GM19239 (cell line): ENCODE measurements at regions not wholly inside any gene's neighbourhood (a gene's known extent, or its start where the extent isn't known, plus 50 kb on each side); places are given as distances from the start of the nearest gene placed in this dataset.
"Not testable (repeated sequence)": the region's sequence is repeated elsewhere in the genome, so short reads cannot be mapped to it uniquely, and the experiment has no call there.

Source experiments
- DNase-seq: peaks from one replicate; pipeline ENCODE4 v3.0.0; 2011; ENCODE audit warnings: low spot score; ENCODE audit not compliant: insufficient read length
- FAIRE-seq: peaks from 2 replicates; lab custom pipeline; 2011; peaks lifted over from hg19 to GRCh38; lab: Jason Lieb, UNC

DNA sequence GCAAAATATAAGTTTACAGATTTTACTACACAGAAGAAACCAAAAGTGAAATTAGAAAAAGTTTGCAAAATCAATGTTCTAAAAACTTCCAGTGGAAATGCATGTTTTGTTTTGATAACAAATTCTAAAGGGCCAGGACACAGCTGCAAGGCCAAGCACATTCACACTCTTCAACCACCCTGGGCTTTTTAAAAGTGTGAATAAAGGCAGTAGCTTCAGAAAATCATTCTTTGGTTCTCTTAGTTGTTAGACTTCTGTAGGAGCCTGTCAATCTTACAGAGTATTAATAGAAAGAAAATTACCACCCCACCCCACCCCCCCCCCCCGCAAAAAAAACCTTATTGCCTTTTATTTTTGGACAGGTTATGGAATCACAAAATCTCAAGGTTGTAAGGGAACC is 105.2 kb upstream of the EGLN3 start:
- DNase-seq (no peak), FAIRE-seq (peak; percentile 44)

DNA sequence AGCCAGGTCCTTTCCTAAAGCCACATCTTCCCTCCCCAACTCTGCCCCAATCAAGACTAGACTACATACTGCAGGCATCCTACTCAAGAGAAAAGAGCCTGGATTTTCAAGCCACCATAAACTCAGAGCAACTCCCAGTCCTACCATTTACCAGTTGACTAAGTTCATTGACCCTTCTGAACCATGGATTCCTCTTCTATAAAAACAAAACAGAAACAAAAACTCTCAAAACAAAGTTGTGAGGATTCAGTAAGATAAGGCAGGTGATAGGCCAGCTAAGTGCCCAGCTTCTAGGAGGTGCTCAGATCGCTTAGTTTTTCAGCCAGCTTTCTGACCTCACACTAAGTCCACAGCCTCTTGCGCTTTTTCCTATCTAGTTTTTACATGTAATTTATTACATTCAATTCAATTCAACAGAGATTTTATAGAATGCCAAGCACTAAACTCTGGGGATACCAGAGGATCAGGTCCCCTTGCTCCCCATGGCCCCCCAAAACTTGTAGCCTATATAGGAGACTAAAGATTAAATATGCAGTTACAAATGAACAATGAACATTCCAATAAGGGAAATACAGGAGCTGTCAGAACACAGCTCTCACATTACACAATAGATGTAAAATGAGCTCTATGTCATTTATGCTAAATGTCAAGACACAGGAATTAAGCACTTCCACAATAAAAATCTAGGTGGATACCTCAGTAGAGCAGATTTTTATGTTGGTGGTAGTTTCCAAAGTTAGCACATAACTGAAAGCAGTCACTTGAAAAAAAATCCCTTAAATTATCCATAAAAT is 104.5 kb upstream of the EGLN3 start:
- FAIRE-seq: peak; percentile 26

DNA sequence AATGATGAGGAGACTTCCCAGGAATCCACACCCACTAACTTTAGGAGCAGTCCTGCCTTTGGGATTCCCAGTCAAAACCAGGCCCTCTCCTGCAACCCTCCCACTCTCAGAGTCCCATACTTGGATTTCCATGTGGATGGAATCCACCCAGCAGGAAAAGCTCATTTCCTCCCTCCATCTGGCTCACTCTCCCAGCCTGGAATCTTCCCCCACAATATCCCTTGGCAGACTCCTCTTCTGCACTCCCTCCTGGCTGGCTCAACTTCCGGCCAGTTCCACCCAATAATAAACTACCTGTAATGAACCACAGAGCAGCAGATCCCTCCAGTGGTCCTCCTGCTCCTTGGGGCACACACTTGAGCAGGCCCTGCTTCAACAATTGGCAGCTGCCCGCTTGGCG is 102.8 kb upstream of the EGLN3 start:
- FAIRE-seq (no peak), DNase-seq (no peak)

More for the DNA sequence above, 104.5 kb upstream of the EGLN3 start:
- DNase-seq: no peak

DNA sequence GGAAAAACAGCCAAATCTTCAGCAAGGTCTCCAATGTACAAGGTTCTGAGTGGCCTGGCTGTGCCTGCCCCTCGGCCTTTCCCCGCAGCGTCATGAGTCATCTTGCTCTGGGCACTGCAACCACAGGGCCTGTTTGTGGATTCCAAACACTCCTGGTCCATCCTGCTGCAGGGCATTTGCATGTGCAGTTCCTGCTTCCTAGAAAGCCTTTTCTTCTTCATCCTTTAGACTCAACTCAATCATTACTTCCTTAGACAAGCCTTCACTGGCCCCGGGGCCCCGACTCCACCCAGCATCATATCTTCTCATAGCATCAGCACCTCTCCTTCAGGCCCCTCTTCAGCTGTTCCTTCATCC is 101.8 kb upstream of the EGLN3 start:
- DNase-seq (no peak), FAIRE-seq (peak; percentile 28)

DNA sequence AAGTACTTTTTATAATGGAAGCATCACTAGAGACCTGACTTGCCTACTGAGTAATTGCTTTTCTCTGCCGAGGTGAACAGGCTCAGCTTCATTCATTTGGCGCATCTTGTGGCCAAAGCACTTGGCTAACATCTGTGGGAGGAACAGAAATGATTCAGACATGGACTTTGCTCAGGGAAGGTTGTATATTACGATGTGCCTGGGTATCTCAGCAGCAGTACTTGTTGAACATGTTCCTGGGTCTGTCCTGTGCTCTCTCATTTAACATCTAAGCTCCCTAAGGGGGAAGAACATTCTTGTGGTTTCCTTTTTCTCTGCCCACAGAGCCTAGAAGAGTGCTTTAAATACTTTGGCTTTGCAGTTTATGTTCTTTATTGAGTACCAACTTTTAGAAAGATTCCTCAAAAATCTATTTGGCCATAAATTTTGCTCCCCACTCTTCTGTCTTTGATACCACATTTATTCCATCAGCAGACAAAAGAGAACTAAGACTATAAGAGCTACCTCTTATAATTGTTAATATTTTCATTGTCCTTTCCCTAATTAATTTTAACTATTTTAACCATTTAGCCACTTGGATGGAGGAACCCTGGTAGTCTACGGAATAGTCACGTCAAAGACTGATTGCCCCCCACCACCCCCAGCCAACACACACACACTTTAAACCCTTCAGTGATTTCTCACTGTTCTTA is 101.2 kb upstream of the EGLN3 start:
- FAIRE-seq: peak; percentile 83

DNA sequence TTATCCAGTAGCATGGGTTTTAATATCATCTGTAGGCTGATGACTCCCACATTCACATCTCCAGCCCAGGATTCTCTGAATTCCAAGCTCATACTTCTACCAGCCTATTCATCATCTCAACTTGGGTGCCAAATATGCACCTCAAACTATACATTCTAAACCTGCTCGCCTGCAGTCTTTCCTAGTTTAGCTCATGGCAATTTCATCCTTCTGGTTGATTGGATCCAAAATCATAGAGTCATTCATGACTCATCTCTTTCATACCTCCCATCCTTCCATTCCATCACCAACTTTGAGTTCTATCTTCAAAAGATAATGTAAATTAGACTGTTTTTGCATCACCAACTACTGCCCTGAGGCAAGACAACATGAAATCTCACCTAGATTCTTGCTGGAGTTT is 99.7 kb upstream of the EGLN3 start:
- DNase-seq (no peak), FAIRE-seq (no peak)

More for the DNA sequence above, 101.2 kb upstream of the EGLN3 start:
- DNase-seq: no peak

DNA sequence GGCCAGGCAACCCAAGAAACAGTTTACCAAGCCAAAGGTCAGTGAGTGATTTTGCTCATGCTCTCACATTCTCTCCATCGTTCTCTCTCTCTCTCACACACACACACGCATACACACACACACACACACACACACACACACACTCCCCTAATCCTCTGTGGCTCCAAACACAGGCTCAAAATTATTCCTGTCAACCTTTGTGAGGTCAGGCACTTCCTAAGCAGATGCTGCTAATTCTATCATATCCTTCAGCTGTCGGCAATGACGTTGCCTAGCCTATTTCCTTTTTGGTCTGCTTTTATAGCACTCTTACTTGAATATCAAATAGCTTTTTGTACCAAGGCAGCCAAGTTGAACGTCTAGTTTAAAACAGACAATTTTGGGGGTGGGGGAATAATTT is 98.9 kb upstream of the EGLN3 start:
- FAIRE-seq (no peak), DNase-seq (no peak)

DNA sequence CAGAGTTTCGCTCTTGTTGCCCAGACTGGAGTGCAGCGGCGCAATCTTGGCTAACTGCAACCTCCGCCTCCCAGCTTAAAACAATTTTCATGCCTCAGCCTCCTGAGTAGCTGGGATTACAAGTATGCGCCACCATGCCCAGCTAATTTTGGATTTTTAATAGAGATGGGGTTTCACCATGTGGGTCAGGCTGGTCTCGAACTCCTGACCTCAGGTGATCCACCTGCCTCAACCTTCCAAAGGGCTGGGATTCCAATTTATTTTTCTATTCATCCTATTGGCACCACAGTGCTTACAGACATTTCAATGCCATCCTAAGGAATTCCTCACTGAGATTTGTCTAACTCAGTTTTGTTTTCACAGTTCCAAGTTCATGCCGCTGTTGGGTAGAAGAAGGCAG is 98.3 kb upstream of the EGLN3 start:
- not testable (repeated sequence) for DNase-seq

DNA sequence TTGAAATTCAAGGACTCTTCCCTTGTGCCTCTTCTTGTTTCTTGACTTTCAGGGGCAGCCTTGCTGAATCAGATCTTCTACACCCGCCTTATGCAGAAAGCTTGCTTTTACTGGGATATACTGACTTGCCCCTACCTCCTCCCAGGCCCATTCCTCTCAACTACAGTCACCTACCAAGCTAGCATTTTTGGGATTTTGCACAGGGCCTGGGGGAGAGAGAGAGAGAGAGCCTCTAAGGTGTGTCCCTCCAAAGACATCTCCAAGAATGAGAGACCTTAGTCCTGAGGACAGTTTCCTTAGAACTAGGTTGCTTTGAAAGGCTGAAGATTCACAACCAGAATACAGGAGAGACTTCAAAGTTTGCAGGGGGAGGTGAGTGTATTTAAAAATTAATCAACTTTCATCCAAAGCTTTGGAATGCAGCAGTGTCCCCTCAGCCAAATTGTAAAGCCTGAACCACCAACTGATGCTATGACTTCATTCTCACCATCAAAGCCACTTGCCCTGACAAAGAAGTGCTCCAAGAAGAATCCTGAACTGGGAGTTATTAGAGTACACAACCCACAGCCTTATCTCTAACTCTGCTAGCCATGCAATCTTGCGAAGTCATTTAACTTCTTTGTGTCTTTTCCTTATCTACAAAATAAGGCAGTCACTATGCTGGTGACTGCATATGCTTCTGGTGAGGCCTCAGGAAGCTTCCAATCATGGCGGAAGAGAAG is 96.1 kb upstream of the EGLN3 start:
- no peak for DNase-seq
- FAIRE-seq: no peak

More for the DNA sequence above, 98.3 kb upstream of the EGLN3 start:
- FAIRE-seq: not testable (repeated sequence)

DNA sequence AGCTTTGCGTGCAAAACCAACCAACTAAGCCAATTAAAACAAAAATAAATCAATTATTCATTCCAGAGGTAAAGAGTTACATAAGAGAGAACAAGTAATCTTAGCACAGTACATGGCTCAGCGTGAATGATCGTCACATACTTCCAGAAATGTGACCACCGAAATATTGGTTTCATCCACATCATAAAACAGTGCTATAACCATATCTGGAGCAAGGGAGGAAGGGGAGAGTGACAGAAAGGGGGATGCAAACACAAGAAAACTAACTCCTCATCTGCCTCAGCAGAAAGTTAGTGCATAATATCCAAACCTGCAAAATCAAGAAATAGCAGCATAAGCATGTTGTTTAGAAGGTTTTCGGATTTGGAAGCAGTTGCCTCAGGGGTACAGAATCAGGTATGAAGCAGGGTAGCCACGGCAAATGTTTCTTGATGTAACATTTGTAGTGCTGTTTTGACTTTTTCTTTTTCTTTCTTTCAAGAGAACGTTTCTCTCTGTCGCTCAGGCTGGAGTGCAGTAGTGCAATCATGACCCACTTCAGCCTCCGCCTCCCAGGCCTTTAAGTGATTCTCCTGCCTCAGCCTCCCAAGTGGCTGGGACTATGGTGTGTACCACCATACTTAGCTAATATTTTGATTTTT is 93.9 kb upstream of the EGLN3 start:
- FAIRE-seq: no peak

DNA sequence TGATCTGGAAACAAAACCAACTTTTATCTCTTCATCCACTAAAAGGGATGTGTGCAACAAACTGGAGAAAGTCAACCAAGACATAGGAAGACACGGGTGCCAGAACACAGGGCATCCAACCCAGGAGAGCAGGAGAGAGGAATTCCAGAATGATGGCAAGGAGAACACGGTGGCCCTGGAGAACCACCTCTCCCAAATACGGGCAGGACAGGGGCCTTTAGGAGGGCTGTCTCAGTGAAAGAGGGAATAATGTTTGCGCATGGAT is 93.4 kb upstream of the EGLN3 start:
- FAIRE-seq (no peak), DNase-seq (no peak)

More for the DNA sequence above, 93.9 kb upstream of the EGLN3 start:
- DNase-seq: no peak

DNA sequence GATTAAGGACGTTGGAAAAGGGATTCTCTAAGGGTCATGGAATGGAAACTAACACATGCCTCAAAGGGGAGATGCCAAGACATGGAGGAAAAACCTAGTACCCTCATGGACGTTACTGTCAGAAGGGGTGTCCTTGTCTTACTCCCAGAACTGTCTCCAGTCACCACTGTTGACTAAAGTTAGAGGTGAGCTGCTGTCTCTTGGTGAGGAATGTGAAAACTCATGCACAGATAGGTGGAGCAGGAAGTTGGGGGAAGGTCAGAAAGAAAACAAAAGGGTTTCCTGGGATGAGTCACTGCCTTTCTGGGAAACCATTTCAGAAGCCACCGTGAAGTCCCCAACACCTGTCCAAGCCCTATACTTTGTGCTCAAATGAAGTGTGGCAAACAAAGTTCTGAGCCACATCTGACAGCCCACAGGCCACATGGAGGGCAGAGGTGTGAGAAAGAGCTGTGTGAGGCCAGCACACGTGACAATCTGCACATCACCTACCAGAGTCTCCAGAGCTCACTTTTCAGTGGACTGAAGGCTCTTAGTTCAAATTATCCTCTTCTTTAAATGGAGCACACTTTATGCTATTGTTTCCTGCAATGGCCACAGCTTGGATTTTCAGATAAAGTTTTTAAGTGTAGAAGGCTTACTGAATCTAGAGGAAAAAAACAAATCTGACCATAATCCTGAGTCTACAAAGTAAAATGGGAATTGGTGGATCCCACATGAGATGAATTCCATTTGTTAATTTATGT is 92.9 kb upstream of the EGLN3 start:
- DNase-seq: peak; percentile 26
- peak; percentile 96 for FAIRE-seq

DNA sequence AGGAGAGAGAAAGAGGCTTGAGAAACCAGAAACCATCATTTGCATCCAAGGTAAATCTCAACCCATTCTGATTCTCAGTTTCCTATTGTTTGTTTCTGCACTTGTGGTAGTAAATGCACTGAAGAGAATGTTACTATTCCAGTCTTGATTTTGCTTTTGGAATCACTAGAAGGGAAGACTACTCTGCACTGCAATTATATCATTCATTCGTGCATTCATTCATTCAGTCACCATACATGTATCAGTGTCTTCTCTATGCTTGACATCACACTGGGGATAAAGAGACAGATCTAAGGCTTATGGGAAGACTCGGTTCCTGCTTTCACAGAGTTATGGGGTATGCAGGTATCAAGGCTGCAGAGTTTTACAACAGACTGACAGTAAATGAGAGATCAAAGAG is 90.3 kb upstream of the EGLN3 start:
- FAIRE-seq: no peak
- no peak for DNase-seq

DNA sequence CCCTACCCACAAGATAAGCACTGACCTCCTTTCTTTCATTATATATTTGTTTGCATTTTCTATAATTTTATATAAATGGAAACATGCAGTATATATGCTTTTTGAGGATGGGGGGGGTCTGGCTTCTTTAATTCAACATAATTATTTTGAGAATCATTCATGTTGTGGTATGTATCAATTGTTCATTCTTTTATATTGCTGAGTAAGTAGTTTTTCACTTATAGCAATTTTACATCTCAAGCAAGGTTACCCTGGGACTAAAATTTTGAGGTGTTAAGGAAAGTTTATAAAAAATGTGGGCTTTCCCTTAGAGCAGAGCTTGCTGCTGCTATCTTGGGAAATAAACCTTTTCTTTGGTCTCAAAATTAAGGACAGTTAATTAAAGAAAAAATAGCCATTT is 89.9 kb upstream of the EGLN3 start:
- FAIRE-seq (no peak), DNase-seq (no peak)

DNA sequence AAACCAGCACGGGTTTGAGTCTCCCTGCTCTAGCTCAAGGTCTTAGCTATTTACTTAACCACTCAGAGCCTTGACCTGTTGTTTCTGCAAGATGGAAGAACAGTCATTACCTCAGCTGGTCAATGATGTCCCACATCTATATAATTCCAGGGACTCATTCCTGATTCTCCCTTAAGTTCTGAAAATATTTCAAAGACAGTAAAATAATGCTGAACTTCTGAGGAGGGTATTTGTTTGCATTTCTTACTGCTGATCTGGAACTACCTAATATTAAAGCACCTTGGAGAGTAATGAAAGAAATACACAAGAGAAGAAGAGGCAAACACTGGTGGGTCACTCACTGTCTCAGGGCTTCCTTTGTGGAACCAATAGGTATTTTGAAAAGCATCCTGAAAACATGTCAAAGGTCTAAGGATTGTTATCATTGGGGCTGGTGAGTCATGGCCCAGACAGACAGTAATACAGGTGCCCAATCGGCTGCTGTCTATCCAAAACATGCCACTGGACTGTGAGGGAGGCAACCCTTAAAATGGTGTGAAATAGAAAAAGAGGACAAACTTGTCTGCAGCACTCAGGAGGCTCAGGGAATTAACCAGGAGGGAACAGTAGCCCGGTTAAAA is 88.7 kb upstream of the EGLN3 start:
- DNase-seq: no peak
- FAIRE-seq: no peak

DNA sequence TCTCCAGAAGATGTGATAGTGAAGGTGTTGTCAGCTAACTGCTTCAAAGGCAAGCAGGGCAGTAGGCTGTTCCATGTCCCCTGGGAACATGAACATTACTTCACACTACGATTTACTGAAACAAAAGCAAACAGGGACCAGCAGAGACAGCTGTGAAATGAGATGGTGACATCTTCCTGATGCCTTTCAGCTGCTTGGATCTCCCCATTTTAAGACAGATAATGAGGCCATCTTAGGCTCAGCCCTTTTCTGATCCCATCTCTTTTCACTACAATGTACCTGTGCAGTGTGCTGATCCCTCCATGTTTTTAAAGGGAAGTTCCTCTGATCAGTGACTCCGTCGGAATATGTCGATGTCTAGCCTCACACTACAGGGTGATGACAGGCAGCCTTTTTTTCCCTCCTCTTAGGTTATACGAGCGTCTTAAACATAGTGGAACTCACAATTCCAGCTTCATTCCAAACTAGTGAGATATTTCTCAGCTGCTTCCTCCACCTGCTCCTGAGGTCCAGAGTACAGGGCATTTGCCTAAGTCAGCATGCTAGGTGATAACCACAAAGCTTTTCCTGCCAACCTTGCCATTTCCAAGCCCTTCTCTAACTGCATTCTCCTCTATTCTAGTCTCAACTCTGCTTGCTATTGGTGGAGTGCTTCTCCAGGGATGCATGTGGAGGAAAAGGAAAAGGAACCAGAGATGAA is 87.6 kb upstream of the EGLN3 start:
- FAIRE-seq (no peak), DNase-seq (no peak)

DNA sequence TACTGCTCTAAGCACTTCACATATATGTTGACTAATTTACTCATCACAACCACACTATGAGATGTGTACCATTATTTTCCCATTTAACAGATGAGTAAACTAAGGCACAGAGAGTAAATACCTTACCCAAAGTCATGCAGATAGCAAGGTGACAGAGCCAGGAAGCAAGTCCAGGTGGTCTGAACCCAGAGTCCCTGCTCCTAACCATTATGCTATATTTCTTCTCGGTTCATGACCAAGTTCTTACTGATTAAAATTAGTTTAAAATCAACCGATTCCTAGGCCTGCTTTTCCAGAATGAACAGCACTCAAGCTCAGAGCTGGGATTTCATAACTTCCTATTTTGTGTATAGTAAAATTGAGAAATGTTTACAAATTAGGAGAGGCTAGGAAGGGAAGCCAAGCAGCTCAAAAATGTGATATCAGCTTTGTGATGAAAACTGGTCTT is 85.5 kb upstream of the EGLN3 start:
- DNase-seq (no peak), FAIRE-seq (no peak)

DNA sequence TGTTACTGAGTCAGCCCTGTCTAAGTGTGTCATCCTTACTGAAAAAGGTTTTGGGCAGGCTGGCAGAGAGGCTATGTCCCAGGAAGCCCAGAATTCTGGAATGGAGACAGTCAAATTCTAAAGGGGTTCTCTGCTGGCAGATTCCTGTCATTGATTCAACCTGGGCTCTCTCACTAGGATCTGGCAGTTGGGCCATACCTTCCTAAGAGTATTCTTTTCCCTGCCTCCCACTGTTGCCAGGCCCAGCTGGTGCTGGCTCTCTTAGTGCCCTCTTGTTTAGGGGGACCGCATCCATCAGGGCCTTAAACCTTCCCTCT is 85.0 kb upstream of the EGLN3 start:
- FAIRE-seq: no peak
- no peak for DNase-seq

DNA sequence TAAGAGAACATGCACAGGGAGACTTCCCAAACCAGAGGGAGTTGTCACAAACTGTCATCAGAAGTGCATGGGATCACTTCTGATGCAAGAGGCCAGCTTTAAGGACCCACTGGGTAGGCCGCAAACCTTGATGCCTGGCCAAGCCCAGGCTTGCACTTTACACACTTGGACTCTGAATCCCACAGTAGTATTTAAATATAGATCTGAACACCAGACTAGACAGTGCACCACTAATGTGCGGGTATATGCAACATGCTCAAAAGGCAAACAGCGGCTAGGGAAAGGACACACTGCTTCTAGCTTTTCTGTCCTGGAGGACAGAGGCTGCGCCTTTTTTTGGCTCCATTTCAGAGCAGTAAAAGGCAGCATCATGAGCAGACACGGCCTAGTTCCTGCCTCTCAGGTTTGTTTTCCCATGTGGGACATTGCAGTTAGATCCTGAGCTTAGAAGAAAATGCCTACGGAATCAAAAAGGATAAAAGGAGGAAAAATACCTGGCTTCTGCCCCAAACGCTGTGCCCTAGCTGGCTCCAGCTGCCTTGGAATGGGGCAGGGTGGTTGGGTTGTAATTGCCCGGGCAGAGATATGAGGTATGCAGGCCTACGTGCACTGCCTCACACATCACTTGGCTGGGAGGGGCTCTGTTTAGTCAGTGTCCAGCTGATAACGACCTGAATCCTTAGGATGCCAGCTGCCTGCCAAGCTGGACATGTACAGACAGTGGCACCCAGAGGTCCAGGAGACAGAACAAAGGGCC is 84.5 kb upstream of the EGLN3 start:
- DNase-seq (no peak), FAIRE-seq (no peak)
